Endothelial cell of umbilical vein (primary cell): ENCODE measurements at regions not wholly inside any gene's neighbourhood (a gene's known extent, or its start where the extent isn't known, plus 50 kb on each side); places are given as distances from the start of the nearest gene placed in this dataset.

Experiments
- EZH2 ChIP-seq: IDR thresholded peaks from 2 replicates; pipeline ENCODE4 v1.6.1; 2012; ENCODE audit warnings: borderline replicate concordance, low read depth, mild to moderate bottlenecking, moderate library complexity, low read length, inconsistent platforms; ENCODE audit not compliant: severe bottlenecking
- POLR2A ChIP-seq: IDR thresholded peaks from 2 replicates; pipeline ENCODE4 v1.6.1; 2012; ENCODE audit warnings: low read depth, mild to moderate bottlenecking, control low read depth, low read length
- TF ChIP-seq, protein P1 (sequence below), 2 donors: IDR thresholded peaks; 1 replicate in 1 of 2; 2 replicates in 1 of 2; pipeline ENCODE4 v1.5.1; 2011; ENCODE audit warnings: low read length in 2 of 2, mild to moderate bottlenecking in 2 of 2, moderate library complexity in 2 of 2, control low read depth in 1 of 2, inconsistent platforms in 1 of 2, low read depth in 1 of 2; ENCODE audit not compliant: insufficient read depth in 1 of 2; ENCODE audit errors: extremely low read depth in 1 of 2
- TF ChIP-seq, protein P2 (sequence below): IDR thresholded peaks from 2 replicates; pipeline ENCODE4 v1.6.1; 2011; ENCODE audit not compliant: insufficient read depth, insufficient read length

DNA sequence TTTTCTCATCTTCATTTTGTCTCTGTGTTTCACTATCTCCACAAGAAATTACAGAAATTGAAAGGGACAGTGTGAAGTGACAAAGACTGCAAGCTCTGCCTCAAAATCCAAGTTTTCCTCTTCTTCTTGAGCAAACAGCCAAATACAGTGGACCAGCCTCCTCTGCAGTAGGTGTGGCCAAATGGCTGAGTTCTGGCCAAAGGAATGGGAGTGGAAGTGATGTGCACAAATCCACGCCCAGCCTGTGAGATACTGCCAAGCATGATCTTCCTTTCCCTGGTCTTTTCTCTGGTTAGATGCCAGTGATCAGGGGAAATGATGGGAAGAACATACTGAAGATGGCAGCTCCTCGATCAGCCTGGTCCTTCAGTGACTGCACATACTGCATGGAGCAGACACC, 111.0 kb upstream of the CPNE4 start:
- TF ChIP-seq POLR2A = no peak
- TF ChIP-seq, protein P1, sequence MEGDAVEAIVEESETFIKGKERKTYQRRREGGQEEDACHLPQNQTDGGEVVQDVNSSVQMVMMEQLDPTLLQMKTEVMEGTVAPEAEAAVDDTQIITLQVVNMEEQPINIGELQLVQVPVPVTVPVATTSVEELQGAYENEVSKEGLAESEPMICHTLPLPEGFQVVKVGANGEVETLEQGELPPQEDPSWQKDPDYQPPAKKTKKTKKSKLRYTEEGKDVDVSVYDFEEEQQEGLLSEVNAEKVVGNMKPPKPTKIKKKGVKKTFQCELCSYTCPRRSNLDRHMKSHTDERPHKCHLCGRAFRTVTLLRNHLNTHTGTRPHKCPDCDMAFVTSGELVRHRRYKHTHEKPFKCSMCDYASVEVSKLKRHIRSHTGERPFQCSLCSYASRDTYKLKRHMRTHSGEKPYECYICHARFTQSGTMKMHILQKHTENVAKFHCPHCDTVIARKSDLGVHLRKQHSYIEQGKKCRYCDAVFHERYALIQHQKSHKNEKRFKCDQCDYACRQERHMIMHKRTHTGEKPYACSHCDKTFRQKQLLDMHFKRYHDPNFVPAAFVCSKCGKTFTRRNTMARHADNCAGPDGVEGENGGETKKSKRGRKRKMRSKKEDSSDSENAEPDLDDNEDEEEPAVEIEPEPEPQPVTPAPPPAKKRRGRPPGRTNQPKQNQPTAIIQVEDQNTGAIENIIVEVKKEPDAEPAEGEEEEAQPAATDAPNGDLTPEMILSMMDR (IDR thresholded peaks at IDR 0.05; ENCODE audit: extremely low read depth in 1 of 2, insufficient read depth in 1 of 2, low read depth in 1 of 2, low read length in 2 of 2) = no peak
- no peak for TF ChIP-seq EZH2
- TF ChIP-seq, protein P2, sequence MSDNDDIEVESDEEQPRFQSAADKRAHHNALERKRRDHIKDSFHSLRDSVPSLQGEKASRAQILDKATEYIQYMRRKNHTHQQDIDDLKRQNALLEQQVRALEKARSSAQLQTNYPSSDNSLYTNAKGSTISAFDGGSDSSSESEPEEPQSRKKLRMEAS = no peak
